IMR-90 (cell line): ENCODE measurements at regions not wholly inside any gene's neighbourhood (a gene's known extent, or its start where the extent isn't known, plus 50 kb on each side); places are given as distances from the start of the nearest gene placed in this dataset.

Source experiments
- ATAC-seq: fragments of 200-7000 bp; cut with Tn5 transposase; 2 replicates; pipeline ENCODE4 v1.9.1; 2020; ENCODE audit warnings: low read depth, mild to moderate bottlenecking, moderate library complexity
- BruUV-seq: library from RNA; stranded (reverse); fragments of 400-500 nt; replicated peaks from 2 replicates; lab custom pipeline; 2021; lab: Mats Ljungman, UMichigan
- CTCF ChIA-PET: fragments of 300-600 bp; formaldehyde crosslinking; extraction: SDS; loops from one replicate; lab custom pipeline; 2021; ENCODE audit warnings: antibody characterized with exemption; lab: Yijun Ruan, JAX
- POLR2A ChIA-PET: fragments of 300-600 bp; sonication (Branson Sonifier 250); formaldehyde crosslinking; loops from one replicate; lab custom pipeline; 2022; ENCODE audit warnings: antibody characterized with exemption; ENCODE audit not compliant: unreplicated experiment; lab: Charles Lee
- DNase-seq: peaks from one replicate; pipeline ENCODE4 v3.0.0; 2013
- H2AFZ ChIP-seq: replicated peaks from 2 replicates; pipeline ENCODE3; 2013; ENCODE audit warnings: low read length, mild to moderate bottlenecking; ENCODE audit not compliant: poor library complexity
- H2AK5ac ChIP-seq: 2 replicates; pipeline ENCODE4 v1.6.1; 2013; ENCODE audit warnings: low read depth, low read length, inconsistent platforms
- H2AK9ac ChIP-seq: replicated peaks from 2 replicates; pipeline ENCODE3; 2013; ENCODE audit warnings: mild to moderate bottlenecking, low read depth, low read length, moderate library complexity; ENCODE audit not compliant: poor library complexity
- H2BK120ac ChIP-seq: 2 replicates; pipeline ENCODE4 v1.6.1; 2013; ENCODE audit warnings: low read depth, low read length, inconsistent platforms
- H2BK15ac ChIP-seq: 3 replicates; pipeline ENCODE4 v1.6.1; 2013; ENCODE audit warnings: low read depth, low read length, inconsistent platforms
- H2BK20ac ChIP-seq: 2 replicates; pipeline ENCODE4 v1.6.1; 2013; ENCODE audit warnings: low read depth, mild to moderate bottlenecking, inconsistent platforms, low read length, moderate library complexity
- H2BK5ac ChIP-seq: 2 replicates; pipeline ENCODE4 v1.6.1; 2013; ENCODE audit warnings: mild to moderate bottlenecking, low read depth, low read length, inconsistent platforms; ENCODE audit not compliant: poor library complexity, severe bottlenecking
- H3K14ac ChIP-seq: replicated peaks from 2 replicates; pipeline ENCODE4 v1.6.1; 2013; ENCODE audit warnings: low read depth, low read length, inconsistent platforms
- H3K18ac ChIP-seq: 2 replicates; pipeline ENCODE4 v1.6.1; 2013; ENCODE audit warnings: low read depth, low read length, control low read depth
- H3K23ac ChIP-seq: 2 replicates; pipeline ENCODE4 v1.6.1; 2013; ENCODE audit warnings: low read depth, low read length, inconsistent platforms
- H3K27ac ChIP-seq: 2 replicates; pipeline ENCODE4 v1.5.1; 2013; ENCODE audit warnings: mild to moderate bottlenecking, control low read depth, low read length; ENCODE audit not compliant: insufficient read depth
- H3K27me3 ChIP-seq: 2 replicates; pipeline ENCODE4 v1.6.1; 2013; ENCODE audit warnings: low read length; ENCODE audit not compliant: control insufficient read depth, insufficient read depth
- H3K36me3 ChIP-seq: 2 replicates; pipeline ENCODE4 v1.6.1; 2013; ENCODE audit warnings: low read length, mixed read lengths; ENCODE audit not compliant: control insufficient read depth, insufficient read depth
- H3K4ac ChIP-seq: 2 replicates; pipeline ENCODE4 v1.6.1; 2013; ENCODE audit warnings: low read depth, low read length, inconsistent platforms
- H3K4me1 ChIP-seq: 2 replicates; pipeline ENCODE4 v1.6.1; 2013; ENCODE audit warnings: low read length, mixed read lengths; ENCODE audit not compliant: control insufficient read depth, insufficient read depth
- H3K4me2 ChIP-seq: 2 replicates; pipeline ENCODE4 v1.6.1; 2013; ENCODE audit warnings: low read depth, mild to moderate bottlenecking, control low read depth, low read length, moderate library complexity
- H3K4me3 ChIP-seq: 2 replicates; pipeline ENCODE4 v1.5.1; 2013; ENCODE audit warnings: low read depth, mild to moderate bottlenecking, control low read depth, low read length, moderate library complexity; ENCODE audit not compliant: insufficient read depth
- H3K56ac ChIP-seq: 2 replicates; pipeline ENCODE4 v1.6.1; 2013; ENCODE audit warnings: low read length, inconsistent platforms; ENCODE audit not compliant: insufficient read depth; ENCODE audit errors: extremely low read depth
- H3K79me1 ChIP-seq, 2 experiments: 2 replicates each; pipeline ENCODE4 v1.6.1; 2013; ENCODE audit warnings: low read length in 2 of 2, inconsistent platforms in 1 of 2, low read depth in 1 of 2
- H3K9ac ChIP-seq: 2 replicates; pipeline ENCODE4 v1.6.1; 2013; ENCODE audit warnings: low read depth, low read length, control low read depth
- H3K9me1 ChIP-seq: 2 replicates; pipeline ENCODE4 v1.6.1; 2013; ENCODE audit warnings: low read length, inconsistent platforms; ENCODE audit not compliant: insufficient read depth
- H3K9me3 ChIP-seq: 2 replicates; pipeline ENCODE4 v1.6.1; 2013; ENCODE audit warnings: low read length; ENCODE audit not compliant: control insufficient read depth, insufficient read depth
- H4K20me1 ChIP-seq: 2 replicates; pipeline ENCODE4 v1.6.1; 2013; ENCODE audit warnings: low read length, inconsistent platforms; ENCODE audit not compliant: insufficient read depth
- H4K5ac ChIP-seq: 2 replicates; pipeline ENCODE4 v1.6.1; 2013; ENCODE audit warnings: mild to moderate bottlenecking, low read depth, low read length, control low read depth
- H4K8ac ChIP-seq, 2 experiments: 2 replicates each; pipeline ENCODE4 v1.6.1; 2013; ENCODE audit warnings: low read depth in 2 of 2, low read length in 2 of 2, control low read depth in 1 of 2, inconsistent platforms in 1 of 2
- H4K91ac ChIP-seq: 2 replicates; pipeline ENCODE4 v1.6.1; 2013; ENCODE audit warnings: low read depth, low read length, inconsistent platforms; ENCODE audit not compliant: insufficient read depth
- BHLHE40 ChIP-seq: fragments of 150-350 bp; IDR thresholded peaks from 2 replicates; pipeline ENCODE4 v1.6.1; 2016; ENCODE audit warnings: mild to moderate bottlenecking, low read depth, low read length
- CEBPB ChIP-seq: IDR thresholded peaks from 2 replicates; pipeline ENCODE4 v1.6.1; 2012; ENCODE audit warnings: low read depth, low read length, improper control_type of control experiment
- CHD1 ChIP-seq: IDR thresholded peaks from 2 replicates; pipeline ENCODE4 v1.6.1; 2012; ENCODE audit warnings: low read depth, low read length, improper control_type of control experiment
- CTCF ChIP-seq: conservative IDR thresholded peaks from 2 replicates; pipeline ENCODE4 v1.5.1; 2012; ENCODE audit warnings: mild to moderate bottlenecking, low read depth, low read length, improper control_type of control experiment
- ELK1 ChIP-seq: fragments of 150-350 bp; IDR thresholded peaks from 2 replicates; pipeline ENCODE4 v1.6.1; 2016; ENCODE audit warnings: low read depth, mild to moderate bottlenecking, low read length, moderate library complexity, borderline replicate concordance
- FOS ChIP-seq: fragments of 150-350 bp; IDR thresholded peaks from 2 replicates; pipeline ENCODE4 v1.6.1; 2016; ENCODE audit warnings: low read depth, low read length
- MAFK ChIP-seq: IDR thresholded peaks from 2 replicates; pipeline ENCODE4 v1.6.1; 2012; ENCODE audit warnings: low read depth, low read length, improper control_type of control experiment
- MAZ ChIP-seq: IDR thresholded peaks from 2 replicates; pipeline ENCODE4 v1.6.1; 2012; ENCODE audit warnings: low read depth, mild to moderate bottlenecking, low read length, improper control_type of control experiment, moderate library complexity, borderline replicate concordance
- MXI1 ChIP-seq: IDR thresholded peaks from 2 replicates; pipeline ENCODE4 v1.6.1; 2012; ENCODE audit warnings: low read depth, mild to moderate bottlenecking, low read length, moderate library complexity, borderline replicate concordance
- NFE2L2 ChIP-seq: fragments of 150-350 bp; IDR thresholded peaks from 2 replicates; pipeline ENCODE4 v1.6.1; 2016; ENCODE audit warnings: low read depth, mild to moderate bottlenecking, low read length
- POLR2A ChIP-seq: IDR thresholded peaks from 2 replicates; pipeline ENCODE4 v1.6.1; 2012; ENCODE audit warnings: mild to moderate bottlenecking, low read depth, low read length
- RAD21 ChIP-seq: IDR thresholded peaks from 2 replicates; pipeline ENCODE4 v1.6.1; 2012; ENCODE audit warnings: low read length, improper control_type of control experiment
- RCOR1 ChIP-seq: IDR thresholded peaks from 2 replicates; pipeline ENCODE4 v1.6.1; 2012; ENCODE audit warnings: mild to moderate bottlenecking, low read length, improper control_type of control experiment; ENCODE audit not compliant: insufficient replicate concordance
- RFX5 ChIP-seq: IDR thresholded peaks from 2 replicates; pipeline ENCODE4 v1.8.0; 2012; ENCODE audit warnings: low read depth, mild to moderate bottlenecking, low read length, moderate library complexity
- SMC3 ChIP-seq: fragments of 150-350 bp; IDR thresholded peaks from 2 replicates; pipeline ENCODE4 v1.6.1; 2016; ENCODE audit warnings: low read depth, mild to moderate bottlenecking, antibody characterized with exemption, low read length, moderate library complexity
- USF2 ChIP-seq: fragments of 150-350 bp; IDR thresholded peaks from 2 replicates; pipeline ENCODE4 v1.6.1; 2017; ENCODE audit warnings: mild to moderate bottlenecking, antibody characterized with exemption, low read length, low read depth
- WGBS, 2 experiments: methylation state at CpG; one replicate each; pipeline versions ENCODE4 v1.1.5 to v1.1.7; 2013; ENCODE audit warnings: missing lambda C conversion rate in 2 of 2; ENCODE audit not compliant: insufficient read length in 1 of 2; ENCODE audit errors: extremely low coverage in 2 of 2; 5-methylcytosine and 5-hydroxymethylcytosine counted together
- dilution Hi-C: fragments of 300-500 bp; cut with HindIII; formaldehyde crosslinking; loops from one replicate; pipeline ENCODE4 v1.14.3; 2018; ENCODE audit warnings: low sequenced_read_pairs; ENCODE audit not compliant: unreplicated experiment
- in situ Hi-C: fragments of 300-500 bp; cut with MboI; formaldehyde crosslinking; loops from 3 replicates; pipeline ENCODE4 v1.14.3; 2019; ENCODE audit warnings: low sequenced_read_pairs, inconsistent platforms, mixed read lengths
- intact Hi-C: fragments of 100-400 bp; cut with micrococcal nuclease; formaldehyde crosslinking; loops from 2 replicates; pipeline ENCODE4 v1.10.0; 2022

- no peak overlapping the region for H3K27ac ChIP-seq
- H3K18ac ChIP-seq: no peak overlapping the region
- POLR2A ChIA-PET: no interaction called here
- no peak overlapping the region for H3K9ac ChIP-seq
- no peak overlapping the region for H3K4me2 ChIP-seq
- dilution Hi-C loops: no loop called here
- no peak overlapping the region for H2BK5ac ChIP-seq
- no peak overlapping the region for H2BK120ac ChIP-seq
- no peak overlapping the region for H2AFZ ChIP-seq
- ATAC-seq (no peak), DNase-seq (no peak)
- no peak overlapping the region for H2AK9ac ChIP-seq
- TF ChIP-seq MAFK (no peak), CHD1 (no peak), CEBPB (no peak), BHLHE40 (no peak), NFE2L2 (no peak), RFX5 (no peak), RCOR1 (no peak), MAZ (no peak), MXI1 (no peak), ELK1 (no peak), SMC3 (no peak), USF2 (no peak), RAD21 (no peak), FOS (no peak), CTCF (no peak), POLR2A (no peak)
- H2BK20ac ChIP-seq: no peak overlapping the region
- H4K91ac ChIP-seq: no peak overlapping the region
- no peak overlapping the region for H3K4ac ChIP-seq
- no peaks in the 10 kb centered on the region for H3K4me1 ChIP-seq
- H4K20me1 ChIP-seq: no peaks in the 10 kb centered on the region
- H3K23ac ChIP-seq: no peak overlapping the region
- 58% methylated on average over 2 of the region's 3 CpGs; no CpG with 5 or more reads in 1 of the 2 experiments for WGBS, 2 experiments
- no peak overlapping the region for H4K8ac ChIP-seq
- H2BK15ac ChIP-seq: no peak overlapping the region
- H3K14ac ChIP-seq: no peak overlapping the region; the same call in 1 of the 2 replicates
- CTCF ChIA-PET: interaction anchor here (0.6 kb wide), 1 partner anchor 484 kb away, joined by 3 read pairs; no protein-coding TSS in a partner anchor
- no peaks in the 10 kb centered on the region for H3K36me3 ChIP-seq
- H3K27me3 ChIP-seq: no peaks in the 10 kb centered on the region
- in situ Hi-C loops: no loop called here
- BruUV-seq: no TSS peak
- no peaks in the 10 kb centered on the region for H3K9me1 ChIP-seq
- H3K9me3 ChIP-seq: peaks cover 2% of the 10 kb centered on the region
- intact Hi-C loops: no loop called here
- H3K4me3 ChIP-seq: no peak overlapping the region
- no peak overlapping the region for H3K56ac ChIP-seq
- no peak overlapping the region for H4K5ac ChIP-seq
- H3K79me1 ChIP-seq: no peaks in the 10 kb centered on the region
- no peak overlapping the region for H2AK5ac ChIP-seq
Observed at GRCh38 chr2:172305066-172305465, 122.3 kb upstream of the ITGA6 start.
